C4-2B (cell line): ENCODE measurements at regions not wholly inside any gene's neighbourhood (a gene's known extent, or its start where the extent isn't known, plus 50 kb on each side); places are given as distances from the start of the nearest gene placed in this dataset.

ENCODE experiments used
- H3K27ac ChIP-seq: fragments of 450-650 bp; 2 replicates; pipeline ENCODE4 v1.5.1; 2017
- ZFX ChIP-seq: fragments of 450-650 bp; IDR thresholded peaks from 2 replicates; pipeline ENCODE4 v1.6.1; 2017
- TF ChIP-seq, protein P1 (sequence below): fragments of 450-650 bp; conservative IDR thresholded peaks from 2 replicates; pipeline ENCODE4 v1.5.1; 2017; ENCODE audit warnings: mild to moderate bottlenecking

DNA sequence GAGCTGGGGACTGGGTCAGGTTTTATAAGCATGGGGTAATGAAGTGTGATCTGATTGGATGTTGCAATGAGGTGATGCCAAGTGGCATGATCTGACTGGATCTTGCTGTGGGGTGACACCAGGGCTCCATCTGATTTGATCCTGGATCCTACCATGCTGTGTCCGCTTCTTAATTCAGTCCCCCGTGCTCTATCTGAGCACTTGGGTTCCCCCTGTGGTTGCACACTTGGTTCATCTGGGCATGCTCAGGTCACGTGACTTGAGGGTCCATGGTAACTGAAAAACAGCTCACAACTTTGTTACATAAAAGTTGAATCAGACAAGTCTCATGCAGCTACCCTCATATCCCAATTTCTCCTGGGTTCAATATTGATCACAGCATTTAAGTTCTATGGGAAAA lies 448.6 kb upstream of the NRP1 start:
- H3K27ac ChIP-seq, result no peak overlapping the region
- TF ChIP-seq, protein P1, sequence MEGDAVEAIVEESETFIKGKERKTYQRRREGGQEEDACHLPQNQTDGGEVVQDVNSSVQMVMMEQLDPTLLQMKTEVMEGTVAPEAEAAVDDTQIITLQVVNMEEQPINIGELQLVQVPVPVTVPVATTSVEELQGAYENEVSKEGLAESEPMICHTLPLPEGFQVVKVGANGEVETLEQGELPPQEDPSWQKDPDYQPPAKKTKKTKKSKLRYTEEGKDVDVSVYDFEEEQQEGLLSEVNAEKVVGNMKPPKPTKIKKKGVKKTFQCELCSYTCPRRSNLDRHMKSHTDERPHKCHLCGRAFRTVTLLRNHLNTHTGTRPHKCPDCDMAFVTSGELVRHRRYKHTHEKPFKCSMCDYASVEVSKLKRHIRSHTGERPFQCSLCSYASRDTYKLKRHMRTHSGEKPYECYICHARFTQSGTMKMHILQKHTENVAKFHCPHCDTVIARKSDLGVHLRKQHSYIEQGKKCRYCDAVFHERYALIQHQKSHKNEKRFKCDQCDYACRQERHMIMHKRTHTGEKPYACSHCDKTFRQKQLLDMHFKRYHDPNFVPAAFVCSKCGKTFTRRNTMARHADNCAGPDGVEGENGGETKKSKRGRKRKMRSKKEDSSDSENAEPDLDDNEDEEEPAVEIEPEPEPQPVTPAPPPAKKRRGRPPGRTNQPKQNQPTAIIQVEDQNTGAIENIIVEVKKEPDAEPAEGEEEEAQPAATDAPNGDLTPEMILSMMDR, result no peak
- TF ChIP-seq ZFX, result no peak

DNA sequence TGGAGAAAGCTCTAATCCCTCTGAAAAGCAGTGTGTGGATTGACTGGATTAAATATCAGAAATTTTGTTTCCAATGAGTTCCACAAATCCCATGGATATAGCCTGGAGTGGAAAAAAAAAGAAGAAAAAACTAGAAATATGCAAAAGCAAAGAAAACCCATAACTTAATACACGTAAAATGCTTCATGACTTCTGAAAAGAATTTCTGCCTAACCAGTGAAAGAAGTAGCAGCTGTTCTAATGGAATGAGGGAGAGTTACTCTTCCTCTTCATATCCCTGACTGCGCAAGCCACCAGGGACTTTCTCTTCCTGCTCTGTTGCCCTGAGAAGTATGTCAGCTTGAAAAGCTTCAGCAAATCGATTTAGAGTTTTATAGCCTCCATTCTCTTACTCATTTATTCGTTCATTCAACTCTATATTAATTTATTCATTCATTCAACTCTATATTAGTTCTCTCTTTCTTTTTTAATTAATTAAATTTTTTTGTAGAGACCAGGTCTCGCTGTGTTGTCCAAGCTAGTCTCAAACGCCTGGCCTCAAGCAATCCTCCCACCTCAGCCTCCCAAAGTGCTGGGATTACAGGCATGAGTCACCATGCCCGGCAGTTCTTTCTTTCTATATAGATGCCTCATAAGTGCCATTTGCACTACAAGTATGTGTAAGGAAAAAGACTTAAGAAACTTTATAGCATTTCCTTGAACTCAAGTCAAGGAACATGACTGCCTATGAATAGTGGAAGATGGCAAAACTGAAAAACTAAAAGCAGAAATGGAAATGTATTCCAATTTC lies 447.3 kb upstream of the NRP1 start:
- TF ChIP-seq, protein P1, result no peak
- TF ChIP-seq ZFX, result no peak
- H3K27ac ChIP-seq, result no peak overlapping the region

DNA sequence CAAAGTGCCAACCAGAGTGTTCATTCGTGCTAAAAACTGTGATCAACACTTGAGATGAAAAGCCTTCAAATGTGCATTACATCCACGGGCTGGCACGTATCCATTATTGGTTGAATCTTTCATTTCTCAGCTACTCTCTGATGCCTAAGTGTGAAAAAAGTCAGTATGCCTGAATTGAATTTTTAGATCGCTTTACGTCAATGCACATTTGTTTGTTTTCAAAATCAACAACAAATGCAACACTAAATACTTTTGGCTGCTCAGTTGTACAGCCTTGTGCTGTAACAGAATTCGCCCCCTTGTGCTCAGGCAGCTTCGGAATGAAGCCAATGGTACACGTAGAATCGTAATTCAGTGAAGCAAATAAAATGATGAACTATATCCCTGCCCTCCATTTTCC lies 446.5 kb upstream of the NRP1 start:
- TF ChIP-seq, protein P1, result no peak
- TF ChIP-seq ZFX, result no peak
- no peak overlapping the region for H3K27ac ChIP-seq

- H3K27ac ChIP-seq, result no peak overlapping the region
- no peak for TF ChIP-seq ZFX
- TF ChIP-seq, protein P1, result no peak
Measured at GRCh38 chr10:33777223-33777622, 442.8 kb upstream of the NRP1 start.

DNA sequence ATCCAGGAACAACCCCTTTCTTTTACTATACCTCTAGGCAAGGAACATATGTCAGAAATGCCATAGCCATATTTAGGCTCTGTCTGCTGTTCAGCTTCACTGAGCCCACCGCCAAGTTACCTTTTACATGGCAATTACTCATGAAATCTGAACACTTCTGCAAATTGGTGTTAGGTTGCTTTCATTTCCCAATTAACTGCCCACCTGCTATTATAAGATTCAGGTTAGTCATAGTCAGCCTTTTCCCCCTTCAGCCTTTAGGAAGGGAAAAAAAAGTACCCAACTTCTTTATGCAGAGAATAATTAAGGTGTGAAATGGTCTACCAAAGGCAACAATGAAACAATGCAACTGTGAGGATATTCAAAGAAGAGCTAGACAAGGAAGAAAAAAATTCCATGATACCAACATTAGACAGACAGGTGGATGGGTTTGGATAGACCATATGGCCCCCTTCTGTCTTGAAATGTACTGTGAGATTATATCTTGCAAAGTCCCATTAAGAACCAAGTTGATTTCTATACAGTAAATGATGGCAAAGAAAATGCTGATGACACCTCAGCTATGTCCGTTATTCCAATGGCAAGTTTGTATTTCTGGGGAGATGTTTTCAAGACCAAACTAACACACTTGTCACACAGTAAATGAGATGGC lies 442.1 kb upstream of the NRP1 start:
- H3K27ac ChIP-seq, result no peak overlapping the region
- TF ChIP-seq, protein P1, result no peak
- no peak for TF ChIP-seq ZFX

GRCh38 chr10:33774857-33775256 lies 440.4 kb upstream of the NRP1 start:
- TF ChIP-seq ZFX, result no peak
- TF ChIP-seq, protein P1, result no peak

DNA sequence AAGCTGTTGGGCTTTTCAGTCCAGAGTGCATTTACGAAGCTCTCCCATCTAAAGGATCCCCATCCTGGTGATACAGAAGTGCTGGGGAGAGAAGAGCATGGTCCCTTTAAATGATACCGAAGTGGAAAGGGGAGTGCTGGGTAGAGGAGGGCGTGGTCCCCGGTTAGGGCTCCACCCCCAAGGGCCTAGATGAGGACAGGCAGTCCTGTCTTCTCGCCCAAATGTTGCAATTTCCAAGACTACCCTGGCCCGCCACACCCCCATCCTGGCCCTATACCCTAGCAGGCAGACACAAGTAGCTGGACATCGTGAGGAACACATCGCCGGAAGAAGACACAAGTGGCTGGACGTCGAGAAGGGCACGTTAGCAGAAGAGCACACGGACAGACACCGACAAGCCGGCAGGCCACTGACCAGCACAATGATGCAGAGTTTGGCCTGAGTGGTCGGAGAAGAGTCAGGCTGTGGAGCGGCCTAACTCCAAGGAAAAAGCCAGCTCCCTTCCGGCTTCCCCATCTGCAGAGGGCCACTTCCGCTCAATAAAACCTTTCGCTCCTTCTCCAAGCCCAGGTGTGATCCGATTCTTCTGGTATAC lies 439.5 kb upstream of the NRP1 start:
- H3K27ac ChIP-seq, result no peak overlapping the region
- TF ChIP-seq, protein P1, result no peak
- TF ChIP-seq ZFX, result no peak

More at GRCh38 chr10:33774857-33775256, 440.4 kb upstream of the NRP1 start:
- no peak overlapping the region for H3K27ac ChIP-seq
